ENCODE measurements at regions not wholly inside any gene's neighbourhood (a gene's known extent, or its start where the extent isn't known, plus 50 kb on each side); places are given as distances from the start of the nearest gene placed in this dataset.

DNA sequence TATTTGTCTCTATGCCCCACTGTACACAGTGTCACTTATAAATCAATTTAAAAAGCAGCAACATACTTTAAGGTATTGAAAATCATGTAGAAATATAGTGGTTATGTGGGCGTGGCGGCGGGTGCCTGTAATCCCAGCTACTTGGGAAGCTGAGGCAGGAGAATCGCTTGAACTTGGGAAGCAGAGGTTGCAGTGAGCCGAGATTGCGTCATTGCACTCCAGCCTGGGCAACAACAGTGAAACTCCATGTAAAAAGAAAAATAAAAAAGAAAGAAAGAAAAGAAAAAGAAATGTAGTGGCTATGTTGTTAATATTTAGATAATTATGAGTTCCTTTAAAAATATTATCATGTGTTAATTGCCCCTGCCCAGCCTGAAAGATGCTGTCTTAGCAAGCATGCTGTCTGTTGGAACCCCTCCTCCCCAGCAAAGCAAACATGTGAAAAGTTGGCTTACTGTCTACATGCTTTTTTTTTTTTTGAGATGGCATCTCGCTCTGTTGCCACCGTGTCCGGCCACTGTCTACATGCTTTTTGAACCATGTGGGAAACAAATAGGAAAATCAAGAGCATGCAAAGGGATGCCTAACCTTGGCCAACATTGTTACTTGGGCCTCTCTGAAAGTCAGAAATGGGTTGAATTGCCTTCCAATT lies 151.4 kb upstream of the TSHZ2 start:
- Histone ChIP-seq H3K9ac (ENCODE audit: insufficient read length) (no peak overlapping the region), H3K4me3 (no peak overlapping the region), H3K36me3 (ENCODE audit: insufficient read depth, low read length) (no peaks in the 10 kb centered on the region), H3K27ac (no peak overlapping the region), H3K9me3 (ENCODE audit: low read depth, low read length) (no peaks in the 10 kb centered on the region)
- no peak for DNase-seq (ENCODE audit: low read depth, low spot score)
- TF ChIP-seq EZH2 (IDR thresholded peaks at IDR 0.05) (no peak), FOXP2 (optimal IDR thresholded peaks at IDR 0.05; ENCODE audit: control extremely low read depth, extremely low read length, insufficient read depth) (no peak)

GRCh38 chr20:52818491-52818890 lies 153.7 kb upstream of the TSHZ2 start:
- no peak overlapping the region for H3K9ac ChIP-seq (ENCODE audit: insufficient read length)
- no peak overlapping the region for H3K4me3 ChIP-seq
- no peak for TF ChIP-seq FOXP2 (optimal IDR thresholded peaks at IDR 0.05; ENCODE audit: control extremely low read depth, extremely low read length, insufficient read depth)
- no peaks in the 10 kb centered on the region for H3K9me3 ChIP-seq (ENCODE audit: low read depth, low read length)
- no peak for DNase-seq (ENCODE audit: low read depth, low spot score)
- H3K27ac ChIP-seq, result no peak overlapping the region
- no peaks in the 10 kb centered on the region for H3K36me3 ChIP-seq (ENCODE audit: insufficient read depth, low read length)

DNA sequence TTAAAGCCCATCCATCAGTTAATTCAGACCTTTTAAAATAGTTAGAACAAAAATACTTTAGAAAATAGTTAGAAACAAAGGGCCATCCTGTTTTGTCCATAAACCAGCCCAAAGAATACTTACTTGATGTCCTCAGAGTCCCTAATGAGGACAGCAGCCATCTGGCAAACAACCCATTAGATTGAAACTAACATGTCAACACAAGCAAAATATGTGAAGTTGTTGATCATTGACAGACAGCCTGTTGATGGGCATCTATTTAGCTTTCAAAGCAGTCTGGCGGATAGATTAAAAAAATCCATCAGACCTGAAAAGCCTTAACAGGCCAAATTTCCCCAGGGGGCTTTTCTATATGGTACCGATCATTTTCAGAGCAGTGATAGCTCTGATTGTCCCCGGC lies 154.2 kb upstream of the TSHZ2 start:
- H3K4me3 ChIP-seq, result no peak overlapping the region
- no peak overlapping the region for H3K27ac ChIP-seq
- H3K36me3 ChIP-seq (ENCODE audit: insufficient read depth, low read length), result no peaks in the 10 kb centered on the region
- no peak overlapping the region for H3K9ac ChIP-seq (ENCODE audit: insufficient read length)
- TF ChIP-seq POLR2AphosphoS5 (IDR thresholded peaks at IDR 0.05; ENCODE audit: borderline replicate concordance, low read depth, low read length) (no peak), EZH2 (IDR thresholded peaks at IDR 0.05) (no peak), FOXP2 (optimal IDR thresholded peaks at IDR 0.05; ENCODE audit: control extremely low read depth, extremely low read length, insufficient read depth) (no peak)
- H3K9me3 ChIP-seq (ENCODE audit: low read depth, low read length), result no peaks in the 10 kb centered on the region
- no peak for DNase-seq (ENCODE audit: low read depth, low spot score)

DNA sequence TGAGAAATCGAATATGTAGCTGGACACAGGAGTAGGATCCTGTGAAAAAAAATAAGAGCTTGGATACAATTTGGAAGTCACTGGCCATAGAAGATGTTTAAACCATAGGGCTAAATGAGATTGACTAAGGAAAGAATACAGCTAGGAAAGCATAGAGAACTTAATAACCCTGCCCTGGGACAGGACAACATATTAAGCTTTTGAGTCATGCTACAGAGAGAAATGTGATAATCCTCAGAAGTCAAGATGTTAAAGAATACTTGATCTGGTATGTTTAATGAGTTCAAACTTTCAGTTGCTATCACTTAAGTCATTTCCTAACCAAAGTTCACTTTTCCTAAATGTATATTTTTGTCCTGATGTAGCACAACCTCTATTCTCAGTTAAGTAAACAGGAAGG lies 154.6 kb upstream of the TSHZ2 start:
- Histone ChIP-seq H3K27ac (no peak overlapping the region), H3K36me3 (ENCODE audit: insufficient read depth, low read length) (no peaks in the 10 kb centered on the region), H3K9ac (ENCODE audit: insufficient read length) (no peak overlapping the region), H3K4me3 (no peak overlapping the region), H3K9me3 (ENCODE audit: low read depth, low read length) (no peaks in the 10 kb centered on the region)
- TF ChIP-seq EZH2 (IDR thresholded peaks at IDR 0.05) (no peak), FOXP2 (optimal IDR thresholded peaks at IDR 0.05; ENCODE audit: control extremely low read depth, extremely low read length, insufficient read depth) (no peak), POLR2AphosphoS5 (IDR thresholded peaks at IDR 0.05; ENCODE audit: borderline replicate concordance, low read depth, low read length) (no peak)
- DNase-seq (ENCODE audit: low read depth, low spot score), result no peak

GRCh38 chr20:52814371-52814770 lies 157.8 kb upstream of the TSHZ2 start:
- H3K36me3 ChIP-seq (ENCODE audit: insufficient read depth, low read length), result no peaks in the 10 kb centered on the region
- H3K9ac ChIP-seq (ENCODE audit: insufficient read length), result no peak overlapping the region
- no peak for DNase-seq (ENCODE audit: low read depth, low spot score)
- no peak overlapping the region for H3K4me3 ChIP-seq
- H3K9me3 ChIP-seq (ENCODE audit: low read depth, low read length), result no peaks in the 10 kb centered on the region
- TF ChIP-seq FOXP2 (optimal IDR thresholded peaks at IDR 0.05; ENCODE audit: control extremely low read depth, extremely low read length, insufficient read depth) (no peak), POLR2AphosphoS5 (IDR thresholded peaks at IDR 0.05; ENCODE audit: borderline replicate concordance, low read depth, low read length) (no peak), EZH2 (IDR thresholded peaks at IDR 0.05) (no peak)
- H3K27ac ChIP-seq, result no peak overlapping the region

DNA sequence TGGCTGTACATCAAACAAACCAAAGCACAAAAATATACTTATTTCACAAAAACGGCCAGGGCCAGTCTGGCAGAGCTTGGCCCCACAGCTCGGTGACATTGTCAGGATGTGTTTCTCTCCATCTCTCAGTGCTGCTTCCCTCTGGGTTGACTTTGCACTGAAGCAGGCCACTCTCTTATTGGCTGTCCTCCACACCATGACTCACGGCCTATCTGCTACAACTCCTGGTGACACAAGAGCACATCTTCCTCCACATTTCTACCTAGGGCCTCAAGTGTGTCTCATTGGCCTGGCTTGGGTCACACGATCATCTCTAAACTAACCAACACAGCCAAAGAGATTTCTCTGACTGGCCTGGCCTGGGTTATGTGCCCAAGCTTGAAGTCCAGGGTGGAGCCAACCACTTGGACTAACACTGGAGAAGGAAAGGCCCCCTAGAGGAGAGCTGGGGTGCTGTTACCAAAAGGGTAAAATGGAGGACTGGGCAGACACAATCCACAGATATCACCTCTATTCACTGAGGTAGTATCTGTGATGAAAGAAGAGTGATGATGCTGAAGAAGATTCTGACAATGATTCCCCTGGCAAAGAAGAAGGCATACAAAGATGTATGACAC lies 159.8 kb upstream of the TSHZ2 start:
- no peaks in the 10 kb centered on the region for H3K9me3 ChIP-seq (ENCODE audit: low read depth, low read length)
- TF ChIP-seq EZH2 (IDR thresholded peaks at IDR 0.05) (no peak), FOXP2 (optimal IDR thresholded peaks at IDR 0.05; ENCODE audit: control extremely low read depth, extremely low read length, insufficient read depth) (no peak), POLR2AphosphoS5 (IDR thresholded peaks at IDR 0.05; ENCODE audit: borderline replicate concordance, low read depth, low read length) (no peak)
- no peak for DNase-seq (ENCODE audit: low read depth, low spot score)
- H3K4me3 ChIP-seq, result no peak overlapping the region
- no peak overlapping the region for H3K27ac ChIP-seq
- no peaks in the 10 kb centered on the region for H3K36me3 ChIP-seq (ENCODE audit: insufficient read depth, low read length)
- H3K9ac ChIP-seq (ENCODE audit: insufficient read length), result no peak overlapping the region

DNA sequence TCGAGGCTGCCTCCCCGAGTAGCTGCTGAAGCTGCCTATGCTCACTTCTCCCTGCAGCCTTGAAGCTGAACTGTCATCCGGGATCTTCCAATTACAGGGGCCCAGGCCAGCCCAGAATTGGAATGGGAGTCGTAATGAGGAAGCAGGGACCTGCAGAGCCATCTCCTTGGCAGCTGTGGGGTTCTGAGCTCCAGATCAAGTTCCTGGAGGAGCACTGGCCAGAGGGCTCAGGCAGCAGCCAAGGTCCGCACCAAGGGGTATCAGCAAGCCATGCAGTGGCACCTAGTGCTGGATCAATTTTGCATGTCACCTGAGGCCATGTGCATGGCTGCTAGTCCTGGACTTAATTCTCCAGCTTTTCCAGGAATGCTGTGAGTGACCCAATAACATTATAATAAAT lies 163.2 kb upstream of the TSHZ2 start:
- Histone ChIP-seq H3K9ac (ENCODE audit: insufficient read length) (no peak overlapping the region), H3K9me3 (ENCODE audit: low read depth, low read length) (no peaks in the 10 kb centered on the region), H3K27ac (no peak overlapping the region), H3K36me3 (ENCODE audit: insufficient read depth, low read length) (no peaks in the 10 kb centered on the region), H3K4me3 (no peak overlapping the region)
- DNase-seq (ENCODE audit: low read depth, low spot score), result no peak
- TF ChIP-seq FOXP2 (optimal IDR thresholded peaks at IDR 0.05; ENCODE audit: control extremely low read depth, extremely low read length, insufficient read depth) (no peak), POLR2AphosphoS5 (IDR thresholded peaks at IDR 0.05; ENCODE audit: borderline replicate concordance, low read depth, low read length) (no peak)

DNA sequence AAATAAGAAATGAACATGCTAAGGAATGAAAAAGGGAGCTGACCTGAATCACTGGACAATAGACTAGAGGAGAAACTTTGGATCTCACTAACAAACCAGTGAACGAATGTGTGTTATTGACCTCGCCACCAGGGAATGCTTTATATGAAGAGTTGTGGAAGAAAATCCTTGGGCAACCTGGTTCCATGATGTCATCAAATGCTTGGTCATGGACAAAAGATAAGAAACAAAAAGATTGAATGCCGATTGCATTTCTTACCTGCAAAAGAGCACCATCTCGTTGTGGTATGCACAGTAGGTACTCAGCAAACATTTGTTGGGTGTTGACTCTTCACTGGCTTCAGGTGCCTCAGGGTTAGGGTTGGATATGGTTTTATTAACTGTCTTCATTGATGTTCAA lies 165.2 kb upstream of the TSHZ2 start:
- no peak overlapping the region for H3K4me3 ChIP-seq
- H3K36me3 ChIP-seq (ENCODE audit: insufficient read depth, low read length), result no peaks in the 10 kb centered on the region
- H3K27ac ChIP-seq, result no peak overlapping the region
- H3K9ac ChIP-seq (ENCODE audit: insufficient read length), result no peak overlapping the region
- TF ChIP-seq EZH2 (IDR thresholded peaks at IDR 0.05) (no peak), POLR2AphosphoS5 (IDR thresholded peaks at IDR 0.05; ENCODE audit: borderline replicate concordance, low read depth, low read length) (no peak), FOXP2 (optimal IDR thresholded peaks at IDR 0.05; ENCODE audit: control extremely low read depth, extremely low read length, insufficient read depth) (no peak)
- no peak for DNase-seq (ENCODE audit: low read depth, low spot score)
- H3K9me3 ChIP-seq (ENCODE audit: low read depth, low read length), result no peaks in the 10 kb centered on the region

DNA sequence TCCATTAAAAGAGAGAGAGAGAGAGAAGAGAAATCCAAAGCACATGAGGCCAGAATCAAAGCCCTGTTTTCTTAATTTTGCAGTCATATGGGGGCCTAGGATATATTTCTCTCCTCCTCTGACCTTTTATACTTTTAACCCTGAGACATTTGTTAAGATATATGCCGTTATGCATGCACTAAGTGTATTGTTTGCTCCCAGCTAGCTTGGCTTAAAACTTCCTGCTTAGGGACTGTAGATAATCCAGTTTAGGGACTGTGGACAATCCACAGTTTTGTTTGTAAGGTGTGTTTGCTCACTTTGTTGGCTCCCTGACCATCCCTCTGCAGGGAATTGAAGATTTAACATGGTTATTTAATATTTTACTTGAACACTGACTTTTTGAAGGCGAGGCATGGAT lies 166.3 kb upstream of the TSHZ2 start:
- Histone ChIP-seq H3K9ac (ENCODE audit: insufficient read length) (no peak overlapping the region), H3K4me3 (no peak overlapping the region), H3K36me3 (ENCODE audit: insufficient read depth, low read length) (no peaks in the 10 kb centered on the region), H3K9me3 (ENCODE audit: low read depth, low read length) (no peaks in the 10 kb centered on the region), H3K27ac (no peak overlapping the region)
- TF ChIP-seq POLR2AphosphoS5 (IDR thresholded peaks at IDR 0.05; ENCODE audit: borderline replicate concordance, low read depth, low read length) (no peak), EZH2 (IDR thresholded peaks at IDR 0.05) (no peak), FOXP2 (optimal IDR thresholded peaks at IDR 0.05; ENCODE audit: control extremely low read depth, extremely low read length, insufficient read depth) (no peak)
- no peak for DNase-seq (ENCODE audit: low read depth, low spot score)

Data from SK-N-MC (cell line).